GM06990 (cell line): ENCODE measurements at regions not wholly inside any gene's neighbourhood (a gene's known extent, or its start where the extent isn't known, plus 50 kb on each side); places are given as distances from the start of the nearest gene placed in this dataset.

Experiments
- DNase-seq: peaks from one replicate; pipeline ENCODE4 v3.0.0-alpha.2; 2011; ENCODE audit not compliant: insufficient read length; ENCODE audit errors: extremely low read depth
- H3K27me3 ChIP-seq: replicated peaks from 2 replicates; pipeline ENCODE4 v1.6.0; 2011; ENCODE audit warnings: low read length; ENCODE audit not compliant: control insufficient read depth, insufficient read depth
- H3K36me3 ChIP-seq: 2 replicates; pipeline ENCODE4 v1.5.1; 2011; ENCODE audit warnings: low read length; ENCODE audit not compliant: control insufficient read depth, insufficient read depth
- H3K4me3 ChIP-seq: replicated peaks from 2 replicates; pipeline ENCODE4 v1.5.1; 2011; ENCODE audit warnings: low read depth, mild to moderate bottlenecking, control low read depth, low read length
- CTCF ChIP-seq: IDR thresholded peaks from 2 replicates; pipeline ENCODE4 v1.5.1; 2011; ENCODE audit warnings: low read length, control low read depth, mild to moderate bottlenecking, inconsistent platforms; ENCODE audit not compliant: insufficient read depth, poor library complexity, severe bottlenecking

DNA sequence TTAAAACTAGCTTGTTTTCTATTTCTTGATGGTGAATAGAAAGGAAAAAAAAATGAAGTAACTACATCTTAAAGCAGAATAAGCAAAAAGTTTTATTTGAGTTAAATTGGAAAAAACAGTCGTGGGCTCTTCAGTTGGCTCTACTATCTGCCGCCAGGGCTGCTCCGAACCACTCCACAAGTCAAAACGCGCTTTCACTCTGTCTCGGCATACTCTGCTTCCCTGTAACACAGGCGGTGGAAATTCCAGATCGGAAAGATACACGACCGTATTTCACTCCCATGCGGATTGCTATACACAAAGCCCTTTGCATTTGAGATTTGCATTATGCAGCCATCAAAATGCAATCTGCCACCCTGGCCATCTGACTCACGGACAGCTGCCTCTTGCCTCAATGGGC, 505.6 kb downstream of the IRX1 start:
- DNase-seq = no peak
- H3K36me3 ChIP-seq = no peaks in the 10 kb centered on the region
- no peak overlapping the region for H3K4me3 ChIP-seq
- no peak for TF ChIP-seq CTCF
- no peaks in the 10 kb centered on the region for H3K27me3 ChIP-seq

- no peak for DNase-seq
- no peaks in the 10 kb centered on the region for H3K27me3 ChIP-seq
- no peak for TF ChIP-seq CTCF
- H3K36me3 ChIP-seq = no peaks in the 10 kb centered on the region
- no peak overlapping the region for H3K4me3 ChIP-seq
Measured at GRCh38 chr5:4104831-4105597, 509.4 kb downstream of the IRX1 start.

- DNase-seq = no peak
- Histone ChIP-seq H3K4me3 (no peak overlapping the region), H3K27me3 (no peaks in the 10 kb centered on the region), H3K36me3 (no peaks in the 10 kb centered on the region)
- no peak for TF ChIP-seq CTCF
Measured at GRCh38 chr5:4108690-4109089, 513.1 kb downstream of the IRX1 start.

DNA sequence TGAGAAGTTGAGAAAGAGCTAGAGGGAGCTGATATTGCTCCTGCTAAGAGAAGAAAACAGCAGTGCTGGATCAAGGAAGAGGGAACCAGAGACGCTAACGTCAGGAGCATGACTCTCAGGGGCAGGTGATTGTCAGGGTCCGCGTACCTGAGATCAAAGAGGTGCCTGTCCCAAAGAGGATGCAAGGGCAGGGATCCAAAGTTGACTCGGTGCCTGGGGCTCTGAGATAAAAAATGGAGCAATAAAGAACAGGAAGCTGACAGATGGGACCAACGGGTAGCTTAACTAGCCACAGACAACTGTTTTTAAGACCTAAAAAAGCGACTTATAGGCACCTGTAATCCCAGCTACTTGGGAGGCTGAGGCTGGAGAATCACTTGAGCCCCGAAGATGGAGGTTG, 517.8 kb downstream of the IRX1 start:
- no peak for DNase-seq
- Histone ChIP-seq H3K36me3 (no peaks in the 10 kb centered on the region), H3K4me3 (no peak overlapping the region), H3K27me3 (no peaks in the 10 kb centered on the region)
- no peak for TF ChIP-seq CTCF

DNA sequence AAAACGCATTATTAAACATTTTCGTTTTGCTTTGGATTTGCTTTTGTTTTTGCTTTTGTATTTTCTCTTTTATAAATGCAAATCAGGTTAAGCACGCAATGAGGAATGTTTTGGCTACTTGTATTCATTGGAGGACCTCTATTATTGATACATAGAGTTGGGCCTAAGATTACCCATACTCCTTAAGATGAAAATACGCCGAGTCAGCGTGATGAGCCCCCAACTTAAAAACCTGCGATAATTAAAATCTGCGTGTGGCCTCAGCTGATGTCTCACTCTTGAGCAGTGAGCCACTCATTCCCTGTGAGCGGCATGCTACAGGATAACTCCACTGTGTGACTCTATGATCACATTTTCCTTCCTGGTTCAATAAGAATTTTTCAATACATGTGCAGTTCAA, 518.3 kb downstream of the IRX1 start:
- Histone ChIP-seq H3K27me3 (no peaks in the 10 kb centered on the region), H3K36me3 (no peaks in the 10 kb centered on the region), H3K4me3 (no peak overlapping the region)
- DNase-seq = no peak
- TF ChIP-seq CTCF = no peak

DNA sequence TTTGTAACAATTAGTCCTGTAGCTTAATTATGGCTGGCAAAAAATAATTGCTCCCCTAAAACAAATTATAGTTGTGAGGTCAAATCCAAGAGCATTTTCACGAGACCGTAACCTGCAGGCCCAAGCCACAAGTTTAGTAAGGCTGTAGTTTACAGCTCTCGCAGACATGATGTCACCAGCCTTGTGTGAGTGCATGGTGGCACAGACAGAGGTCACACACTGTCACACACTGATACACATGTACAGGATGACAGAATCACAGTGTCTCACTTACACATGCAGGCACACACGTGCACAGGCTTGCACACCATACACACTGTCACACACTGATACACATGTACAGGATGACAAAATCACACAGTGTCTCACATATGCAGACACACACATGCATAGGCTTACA, 518.8 kb downstream of the IRX1 start:
- no peak for TF ChIP-seq CTCF
- no peaks in the 10 kb centered on the region for H3K36me3 ChIP-seq
- no peaks in the 10 kb centered on the region for H3K27me3 ChIP-seq
- H3K4me3 ChIP-seq = no peak overlapping the region
- no peak for DNase-seq
